Prostate gland (tissue), 2 donors: ENCODE measurements at regions not wholly inside any gene's neighbourhood (a gene's known extent, or its start where the extent isn't known, plus 50 kb on each side); places are given as distances from the start of the nearest gene placed in this dataset.

ENCODE experiments used
- DNase-seq: peaks from one replicate; pipeline ENCODE4 v3.0.0-alpha.2; 2019; ENCODE audit warnings: low spot score
- H3K27ac ChIP-seq, 2 donors: fragments of 200-600 bp; sonication (generic); 2 replicates each; pipeline ENCODE4 v1.5.1; 2017 to 2019
- H3K27me3 ChIP-seq: fragments of 200-600 bp; sonication (generic); replicated peaks from 2 replicates; pipeline ENCODE4 v1.5.1; 2019; ENCODE audit not compliant: insufficient read depth
- H3K36me3 ChIP-seq, 2 donors: fragments of 200-600 bp; sonication (generic); 1 replicate in 1 of 2; 2 replicates in 1 of 2; pipeline versions ENCODE4 v1.5.1 to v1.8.1; 2017 to 2019
- H3K4me1 ChIP-seq: fragments of 200-600 bp; sonication (generic); replicated peaks from 2 replicates; pipeline ENCODE4 v1.5.1; 2019
- H3K4me3 ChIP-seq, 2 donors: fragments of 200-600 bp; sonication (generic); 2 replicates each; pipeline ENCODE4 v1.5.1; 2017 to 2019
- H3K9me3 ChIP-seq: fragments of 200-600 bp; sonication (generic); 2 replicates; pipeline ENCODE4 v1.5.1; 2017
- POLR2A ChIP-seq: fragments of 450-650 bp; IDR thresholded peaks from one replicate; pipeline ENCODE4 v1.6.1; 2016; ENCODE audit warnings: antibody characterized with exemption, mild to moderate bottlenecking
- POLR2AphosphoS5 ChIP-seq: sonication (generic); formaldehyde crosslinking; IDR thresholded peaks from one replicate; pipeline ENCODE4 v1.6.1; 2017; ENCODE audit warnings: antibody characterized with exemption
- WGBS: methylation state at CpG from one replicate; pipeline ENCODE4 v1.1.5; 2018; 5-methylcytosine and 5-hydroxymethylcytosine counted together
- intact Hi-C: fragments of 100-400 bp; cut with DNase I; formaldehyde crosslinking; loops from one replicate; pipeline ENCODE4 v1.14.2; 2022
- TF ChIP-seq, protein P1 (sequence below), 4 experiments: fragments of 200-600 bp in 2 of 4; fragments of 450-650 bp in 2 of 4; sonication (generic) in 2 of 4; IDR thresholded peaks; 1 replicate in 3 of 4; 2 replicates in 1 of 4; pipeline ENCODE4 v1.5.1; 2016 to 2019; ENCODE audit warnings: antibody characterized with exemption in 4 of 4, mild to moderate bottlenecking in 2 of 4, moderate library complexity in 2 of 4

DNA sequence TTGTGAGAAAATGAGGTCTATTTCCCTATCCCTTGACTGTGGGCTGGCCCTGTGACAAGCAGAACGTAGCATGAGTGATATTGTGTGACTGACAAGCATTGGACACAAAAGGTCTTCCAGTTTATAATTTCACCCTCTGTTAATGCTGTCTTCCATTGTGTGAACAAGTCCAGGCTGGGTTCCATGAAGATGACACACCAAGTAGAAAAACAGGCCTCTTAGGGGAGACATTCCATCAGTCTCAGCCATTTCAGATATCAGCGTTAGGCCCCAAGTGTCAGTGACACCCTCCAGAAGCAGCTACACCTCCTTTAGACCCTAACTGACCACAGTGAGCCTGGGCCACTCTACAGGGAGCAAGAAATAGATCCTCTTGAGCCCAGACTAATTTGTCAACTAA, 511.3 kb downstream of the FBXO15 start:
- no peak overlapping the region for H3K27ac ChIP-seq
- no peak overlapping the region for H3K4me3 ChIP-seq
- H3K36me3 ChIP-seq = no peaks in the 10 kb centered on the region
- H3K9me3 ChIP-seq = no peaks in the 10 kb centered on the region
- WGBS = 82% methylated on average over 2 of the region's 2 CpGs
- intact Hi-C loops = no loop called here
- H3K27me3 ChIP-seq = no peaks in the 10 kb centered on the region
- no peaks in the 10 kb centered on the region for H3K4me1 ChIP-seq
- DNase-seq = no peak
- TF ChIP-seq POLR2A (no peak), POLR2AphosphoS5 (no peak)
- TF ChIP-seq, protein P1, sequence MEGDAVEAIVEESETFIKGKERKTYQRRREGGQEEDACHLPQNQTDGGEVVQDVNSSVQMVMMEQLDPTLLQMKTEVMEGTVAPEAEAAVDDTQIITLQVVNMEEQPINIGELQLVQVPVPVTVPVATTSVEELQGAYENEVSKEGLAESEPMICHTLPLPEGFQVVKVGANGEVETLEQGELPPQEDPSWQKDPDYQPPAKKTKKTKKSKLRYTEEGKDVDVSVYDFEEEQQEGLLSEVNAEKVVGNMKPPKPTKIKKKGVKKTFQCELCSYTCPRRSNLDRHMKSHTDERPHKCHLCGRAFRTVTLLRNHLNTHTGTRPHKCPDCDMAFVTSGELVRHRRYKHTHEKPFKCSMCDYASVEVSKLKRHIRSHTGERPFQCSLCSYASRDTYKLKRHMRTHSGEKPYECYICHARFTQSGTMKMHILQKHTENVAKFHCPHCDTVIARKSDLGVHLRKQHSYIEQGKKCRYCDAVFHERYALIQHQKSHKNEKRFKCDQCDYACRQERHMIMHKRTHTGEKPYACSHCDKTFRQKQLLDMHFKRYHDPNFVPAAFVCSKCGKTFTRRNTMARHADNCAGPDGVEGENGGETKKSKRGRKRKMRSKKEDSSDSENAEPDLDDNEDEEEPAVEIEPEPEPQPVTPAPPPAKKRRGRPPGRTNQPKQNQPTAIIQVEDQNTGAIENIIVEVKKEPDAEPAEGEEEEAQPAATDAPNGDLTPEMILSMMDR (IDR thresholded peaks at IDR 0.05) = no peak

DNA sequence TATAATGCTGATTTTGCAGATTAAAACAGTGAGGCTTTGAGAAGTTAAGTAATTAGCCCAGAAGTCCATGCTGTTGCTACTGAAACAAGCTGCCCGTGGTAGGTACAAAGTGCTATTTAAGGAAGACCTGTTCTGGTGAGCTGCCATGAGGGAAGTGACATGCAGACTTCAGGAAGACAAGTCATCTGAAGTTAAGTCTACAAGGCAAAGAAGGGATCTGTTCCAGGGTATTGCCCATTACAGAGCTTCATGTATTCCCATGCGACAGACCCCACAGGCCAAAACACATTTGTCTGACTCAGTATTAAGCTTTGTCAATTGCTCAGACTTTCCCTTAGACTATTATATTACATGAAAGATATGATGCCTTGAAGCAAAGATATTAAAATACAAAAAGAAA, 520.8 kb downstream of the FBXO15 start:
- Histone ChIP-seq H3K27me3 (no peaks in the 10 kb centered on the region), H3K9me3 (no peaks in the 10 kb centered on the region), H3K27ac (no peak overlapping the region), H3K4me1 (no peaks in the 10 kb centered on the region), H3K36me3 (no peaks in the 10 kb centered on the region), H3K4me3 (no peak overlapping the region)
- WGBS = 55% methylated on average over 2 of the region's 2 CpGs
- intact Hi-C loops = no loop called here
- TF ChIP-seq, protein P1 (IDR thresholded peaks at IDR 0.05) = no peak
- TF ChIP-seq POLR2A (no peak), POLR2AphosphoS5 (no peak)
- no peak for DNase-seq

DNA sequence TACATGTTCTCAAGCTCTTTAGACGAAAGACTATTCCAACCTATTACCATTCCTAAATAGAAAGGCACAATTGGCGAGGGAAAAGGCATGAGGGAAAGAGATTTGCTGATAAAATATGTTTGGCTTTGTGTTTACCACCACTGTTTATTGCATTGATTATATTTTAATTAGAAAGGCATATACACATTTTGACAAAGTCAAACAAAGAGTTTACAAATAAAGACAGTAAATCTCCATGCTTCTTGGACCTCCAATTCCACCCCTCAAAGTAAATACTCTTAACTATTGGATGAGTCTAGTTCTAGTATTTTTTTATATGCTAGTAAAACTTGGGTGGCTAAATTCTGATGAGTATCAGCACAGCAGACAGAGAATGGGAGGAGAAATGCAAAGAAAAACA, 521.4 kb downstream of the FBXO15 start:
- no peaks in the 10 kb centered on the region for H3K4me1 ChIP-seq
- DNase-seq = no peak
- no peaks in the 10 kb centered on the region for H3K9me3 ChIP-seq
- 37% methylated on average over 2 of the region's 2 CpGs for WGBS
- no peaks in the 10 kb centered on the region for H3K27me3 ChIP-seq
- TF ChIP-seq POLR2AphosphoS5 = no peak
- no peak for TF ChIP-seq POLR2A
- TF ChIP-seq, protein P1 (IDR thresholded peaks at IDR 0.05) = no peak
- intact Hi-C loops = no loop called here
- no peak overlapping the region for H3K27ac ChIP-seq
- no peaks in the 10 kb centered on the region for H3K36me3 ChIP-seq
- no peak overlapping the region for H3K4me3 ChIP-seq

DNA sequence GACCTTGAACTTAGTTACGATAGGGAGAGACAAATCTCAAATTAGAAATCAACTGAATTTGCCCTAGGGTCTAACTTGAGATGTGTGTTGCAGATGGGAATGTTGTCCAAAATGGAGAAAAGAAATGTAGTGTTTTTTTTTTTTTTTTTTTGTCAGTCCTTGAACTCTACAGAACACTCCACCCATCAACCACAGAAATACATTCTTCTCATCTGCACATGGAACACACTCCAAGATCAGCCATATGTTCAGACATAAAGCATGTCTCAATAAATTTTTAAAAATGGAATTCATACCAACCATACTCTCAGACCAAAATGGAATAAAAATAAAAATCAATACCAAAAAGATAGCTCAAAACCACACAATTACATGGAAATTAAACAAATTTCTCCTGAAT, 526.5 kb downstream of the FBXO15 start:
- H3K27me3 ChIP-seq = no peaks in the 10 kb centered on the region
- TF ChIP-seq POLR2A = no peak
- TF ChIP-seq POLR2AphosphoS5 = no peak
- TF ChIP-seq, protein P1 (IDR thresholded peaks at IDR 0.05) = no peak
- 92% methylated on average over 1 of the region's 1 CpG for WGBS
- no peak for DNase-seq
- no peaks in the 10 kb centered on the region for H3K4me1 ChIP-seq
- intact Hi-C loops = no loop called here
- H3K36me3 ChIP-seq = no peaks in the 10 kb centered on the region
- no peak overlapping the region for H3K27ac ChIP-seq
- no peak overlapping the region for H3K4me3 ChIP-seq
- no peaks in the 10 kb centered on the region for H3K9me3 ChIP-seq

DNA sequence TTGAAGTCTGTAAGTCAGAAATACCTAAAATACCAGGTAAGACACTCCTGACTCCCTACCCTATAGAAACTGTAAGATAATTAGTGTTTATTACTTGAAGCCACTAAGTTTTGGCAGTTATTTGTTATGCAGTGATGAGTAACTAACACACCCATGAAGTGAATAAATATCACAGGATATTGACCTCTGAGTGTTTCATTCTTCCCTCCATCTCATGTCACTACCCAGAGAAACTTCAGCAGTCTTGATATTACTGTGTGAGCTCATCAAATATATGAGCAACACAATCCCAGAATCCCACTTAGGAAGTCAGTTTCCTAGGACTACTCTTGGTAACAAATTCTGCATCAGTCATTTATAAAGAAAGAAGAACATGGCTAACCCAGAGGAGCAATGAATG, 529.7 kb downstream of the FBXO15 start:
- Histone ChIP-seq H3K27me3 (no peaks in the 10 kb centered on the region), H3K27ac (no peak overlapping the region), H3K4me1 (no peaks in the 10 kb centered on the region), H3K9me3 (no peaks in the 10 kb centered on the region), H3K4me3 (no peak overlapping the region), H3K36me3 (no peaks in the 10 kb centered on the region)
- TF ChIP-seq POLR2A = no peak
- TF ChIP-seq, protein P1 (IDR thresholded peaks at IDR 0.05) = no peak
- TF ChIP-seq POLR2AphosphoS5 = no peak
- DNase-seq = no peak
- intact Hi-C loops = no loop called here
